ENCODE measurements at regions not wholly inside any gene's neighbourhood (a gene's known extent, or its start where the extent isn't known, plus 50 kb on each side); places are given as distances from the start of the nearest gene placed in this dataset.

GRCh38 chr4:35734381-35735098, 509.8 kb downstream of the ARAP2 start:
- no peak for DNase-seq
- in situ Hi-C loops (cut with HindIII; ENCODE audit: low pct_ligation_motif_present, low pct_unique_long_range_greater_than_20kb, low sequenced_read_pairs), result no loop called here

- in situ Hi-C loops (cut with HindIII; ENCODE audit: low pct_ligation_motif_present, low pct_unique_long_range_greater_than_20kb, low sequenced_read_pairs), result no loop called here
- no peak for DNase-seq
Measured at GRCh38 chr4:35739308-35739707, 505.0 kb downstream of the ARAP2 start.

- DNase-seq, result no peak
- in situ Hi-C loops (cut with HindIII; ENCODE audit: low pct_ligation_motif_present, low pct_unique_long_range_greater_than_20kb, low sequenced_read_pairs), result no loop called here
Measured at GRCh38 chr4:35754047-35754446, 490.3 kb downstream of the ARAP2 start.

- DNase-seq, result no peak
- in situ Hi-C loops (cut with HindIII; ENCODE audit: low pct_ligation_motif_present, low pct_unique_long_range_greater_than_20kb, low sequenced_read_pairs), result no loop called here
Measured at GRCh38 chr4:35757836-35758235, 486.5 kb downstream of the ARAP2 start.

GRCh38 chr4:35760807-35761206, 483.5 kb downstream of the ARAP2 start:
- no peak for DNase-seq
- in situ Hi-C loops (cut with HindIII; ENCODE audit: low pct_ligation_motif_present, low pct_unique_long_range_greater_than_20kb, low sequenced_read_pairs), result no loop called here

GRCh38 chr4:35771571-35771970, 472.7 kb downstream of the ARAP2 start:
- in situ Hi-C loops (cut with HindIII; ENCODE audit: low pct_ligation_motif_present, low pct_unique_long_range_greater_than_20kb, low sequenced_read_pairs), result no loop called here
- DNase-seq, result no peak

- in situ Hi-C loops (cut with HindIII; ENCODE audit: low pct_ligation_motif_present, low pct_unique_long_range_greater_than_20kb, low sequenced_read_pairs), result no loop called here
- DNase-seq, result no peak
Measured at GRCh38 chr4:35772291-35772690, 472.0 kb downstream of the ARAP2 start.

- DNase-seq, result no peak
- in situ Hi-C loops (cut with HindIII; ENCODE audit: low pct_ligation_motif_present, low pct_unique_long_range_greater_than_20kb, low sequenced_read_pairs), result no loop called here
Measured at GRCh38 chr4:35789899-35790574, 454.3 kb downstream of the ARAP2 start.

- no peak for DNase-seq
- in situ Hi-C loops (cut with HindIII; ENCODE audit: low pct_ligation_motif_present, low pct_unique_long_range_greater_than_20kb, low sequenced_read_pairs), result no loop called here
Measured at GRCh38 chr4:35793045-35793722, 451.1 kb downstream of the ARAP2 start.

- no peak for DNase-seq
- in situ Hi-C loops (cut with HindIII; ENCODE audit: low pct_ligation_motif_present, low pct_unique_long_range_greater_than_20kb, low sequenced_read_pairs), result no loop called here
Measured at GRCh38 chr4:35793766-35794165, 450.5 kb downstream of the ARAP2 start.

GRCh38 chr4:35800669-35801068, 443.6 kb downstream of the ARAP2 start:
- DNase-seq, result no peak
- in situ Hi-C loops (cut with HindIII; ENCODE audit: low pct_ligation_motif_present, low pct_unique_long_range_greater_than_20kb, low sequenced_read_pairs), result no loop called here

GRCh38 chr4:35802644-35803043, 441.7 kb downstream of the ARAP2 start:
- in situ Hi-C loops (cut with HindIII; ENCODE audit: low pct_ligation_motif_present, low pct_unique_long_range_greater_than_20kb, low sequenced_read_pairs), result no loop called here
- DNase-seq, result no peak

GRCh38 chr4:35818520-35818919, 425.8 kb downstream of the ARAP2 start:
- no peak for DNase-seq

GRCh38 chr4:35820003-35820402, 424.3 kb downstream of the ARAP2 start:
- no peak for DNase-seq
- in situ Hi-C loops (cut with HindIII; ENCODE audit: low pct_ligation_motif_present, low pct_unique_long_range_greater_than_20kb, low sequenced_read_pairs), result no loop called here

More at GRCh38 chr4:35818520-35818919, 425.8 kb downstream of the ARAP2 start:
- in situ Hi-C loops (cut with HindIII; ENCODE audit: low pct_ligation_motif_present, low pct_unique_long_range_greater_than_20kb, low sequenced_read_pairs), result no loop called here

- in situ Hi-C loops (cut with HindIII; ENCODE audit: low pct_ligation_motif_present, low pct_unique_long_range_greater_than_20kb, low sequenced_read_pairs), result no loop called here
- DNase-seq, result no peak
Measured at GRCh38 chr4:35824231-35824630, 420.1 kb downstream of the ARAP2 start.

- in situ Hi-C loops (cut with HindIII; ENCODE audit: low pct_ligation_motif_present, low pct_unique_long_range_greater_than_20kb, low sequenced_read_pairs), result no loop called here
- no peak for DNase-seq
Measured at GRCh38 chr4:35835893-35836292, 408.4 kb downstream of the ARAP2 start.

GRCh38 chr4:35836596-35836995, 407.7 kb downstream of the ARAP2 start:
- in situ Hi-C loops (cut with HindIII; ENCODE audit: low pct_ligation_motif_present, low pct_unique_long_range_greater_than_20kb, low sequenced_read_pairs), result no loop called here

GRCh38 chr4:35867057-35867456, 377.3 kb downstream of the ARAP2 start:
- no peak for DNase-seq
- in situ Hi-C loops (cut with HindIII; ENCODE audit: low pct_ligation_motif_present, low pct_unique_long_range_greater_than_20kb, low sequenced_read_pairs), result no loop called here

More at GRCh38 chr4:35836596-35836995, 407.7 kb downstream of the ARAP2 start:
- no peak for DNase-seq

- in situ Hi-C loops (cut with HindIII; ENCODE audit: low pct_ligation_motif_present, low pct_unique_long_range_greater_than_20kb, low sequenced_read_pairs), result no loop called here
- DNase-seq, result no peak
Measured at GRCh38 chr4:35872273-35872672, 372.0 kb downstream of the ARAP2 start.

- in situ Hi-C loops (cut with HindIII; ENCODE audit: low pct_ligation_motif_present, low pct_unique_long_range_greater_than_20kb, low sequenced_read_pairs), result no loop called here
- no peak for DNase-seq
Measured at GRCh38 chr4:35879479-35879878, 364.8 kb downstream of the ARAP2 start.
